ENCODE measurements at regions not wholly inside any gene's neighbourhood (a gene's known extent, or its start where the extent isn't known, plus 50 kb on each side); places are given as distances from the start of the nearest gene placed in this dataset.

DNA sequence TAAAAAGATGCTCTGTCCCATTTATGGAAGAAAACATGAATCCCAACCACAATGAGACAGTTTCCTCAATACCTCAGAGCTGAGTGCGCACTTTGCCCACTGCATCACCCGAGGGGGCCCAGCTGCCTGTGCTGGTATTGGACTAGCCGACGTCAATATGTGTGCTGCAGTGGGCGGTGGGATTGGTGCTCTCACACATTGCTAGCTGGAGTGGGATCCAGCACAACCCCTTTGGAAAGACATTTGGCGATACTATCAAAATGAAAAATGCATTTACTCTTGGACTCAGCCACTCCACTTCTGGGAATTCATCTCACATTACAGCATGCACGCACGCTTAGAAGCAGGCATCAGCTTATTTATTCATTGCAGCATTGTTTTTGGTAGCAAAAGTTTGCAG, 289.2 kb upstream of the FOXF1 start:
- Histone ChIP-seq H3K9ac (replicated peaks; ENCODE audit: extremely low read depth, insufficient read depth, low read length) (no peak overlapping the region), H3K9me3 (replicated peaks; ENCODE audit: control insufficient read depth, insufficient read depth, low read length) (no peaks in the 10 kb centered on the region), H3K4me2 (ENCODE audit: insufficient read depth, low read length) (no peak overlapping the region), H3K4me1 (ENCODE audit: control insufficient read depth, extremely low read depth, insufficient read depth, low read length) (no peaks in the 10 kb centered on the region), H3K9me1 (replicated peaks; ENCODE audit: control insufficient read depth, extremely low read depth, insufficient read depth, low read length) (no peaks in the 10 kb centered on the region), H3K27me3 (ENCODE audit: control insufficient read depth in 2 of 2, insufficient read depth in 2 of 2, low read length in 2 of 2) (peaks cover 12 to 16% of the 10 kb centered on the region in 2 experiments), H3K4me3 (replicated peaks in 1 of 3; ENCODE audit: insufficient read depth in 1 of 3, low read depth in 1 of 3, low read length in 3 of 3) (no peak overlapping the region), H2AFZ (ENCODE audit: low read depth, low read length) (no peak overlapping the region), H3K36me3 (ENCODE audit: control insufficient read depth in 2 of 2, extremely low read depth in 1 of 2, insufficient read depth in 2 of 2, low read length in 2 of 2) (no peaks in the 10 kb centered on the region), H3K27ac (ENCODE audit: insufficient read depth, low read depth, low read length) (no peak overlapping the region), H4K20me1 (replicated peaks; ENCODE audit: control insufficient read depth, extremely low read depth, insufficient read depth, low read length) (no peaks in the 10 kb centered on the region), H3K79me2 (ENCODE audit: control insufficient read depth, insufficient read depth, low read length) (no peaks in the 10 kb centered on the region)
- TF ChIP-seq JUN (IDR thresholded peaks at IDR 0.05; ENCODE audit: borderline replicate concordance, insufficient read depth, insufficient read length, low read depth) (no peak), MYC (IDR thresholded peaks at IDR 0.05; ENCODE audit: low read depth, low read length) (no peak), POLR2AphosphoS5 (IDR thresholded peaks at IDR 0.05; ENCODE audit: insufficient read depth, low read depth, low read length) (no peak), GATA2 (IDR thresholded peaks at IDR 0.05; ENCODE audit: insufficient read depth, insufficient read length, low read depth, low read length) (no peak), EZH2 (IDR thresholded peaks at IDR 0.05; ENCODE audit: borderline replicate concordance, low read depth, low read length, severe bottlenecking) (no peak), POLR2A (IDR thresholded peaks at IDR 0.05; ENCODE audit: low read depth, low read length) (no peak), FOS (IDR thresholded peaks at IDR 0.05; ENCODE audit: borderline replicate concordance, insufficient read depth, low read length) (no peak)
- TF ChIP-seq, protein P1, sequence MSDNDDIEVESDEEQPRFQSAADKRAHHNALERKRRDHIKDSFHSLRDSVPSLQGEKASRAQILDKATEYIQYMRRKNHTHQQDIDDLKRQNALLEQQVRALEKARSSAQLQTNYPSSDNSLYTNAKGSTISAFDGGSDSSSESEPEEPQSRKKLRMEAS (IDR thresholded peaks at IDR 0.05; ENCODE audit: insufficient read depth, insufficient read length) = no peak
- TF ChIP-seq, protein P2, sequence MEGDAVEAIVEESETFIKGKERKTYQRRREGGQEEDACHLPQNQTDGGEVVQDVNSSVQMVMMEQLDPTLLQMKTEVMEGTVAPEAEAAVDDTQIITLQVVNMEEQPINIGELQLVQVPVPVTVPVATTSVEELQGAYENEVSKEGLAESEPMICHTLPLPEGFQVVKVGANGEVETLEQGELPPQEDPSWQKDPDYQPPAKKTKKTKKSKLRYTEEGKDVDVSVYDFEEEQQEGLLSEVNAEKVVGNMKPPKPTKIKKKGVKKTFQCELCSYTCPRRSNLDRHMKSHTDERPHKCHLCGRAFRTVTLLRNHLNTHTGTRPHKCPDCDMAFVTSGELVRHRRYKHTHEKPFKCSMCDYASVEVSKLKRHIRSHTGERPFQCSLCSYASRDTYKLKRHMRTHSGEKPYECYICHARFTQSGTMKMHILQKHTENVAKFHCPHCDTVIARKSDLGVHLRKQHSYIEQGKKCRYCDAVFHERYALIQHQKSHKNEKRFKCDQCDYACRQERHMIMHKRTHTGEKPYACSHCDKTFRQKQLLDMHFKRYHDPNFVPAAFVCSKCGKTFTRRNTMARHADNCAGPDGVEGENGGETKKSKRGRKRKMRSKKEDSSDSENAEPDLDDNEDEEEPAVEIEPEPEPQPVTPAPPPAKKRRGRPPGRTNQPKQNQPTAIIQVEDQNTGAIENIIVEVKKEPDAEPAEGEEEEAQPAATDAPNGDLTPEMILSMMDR (IDR thresholded peaks at IDR 0.05; ENCODE audit: extremely low read depth in 1 of 2, insufficient read depth in 1 of 2, low read depth in 1 of 2, low read length in 2 of 2) = no peak
- intact Hi-C loops (cut with micrococcal nuclease) = no loop called here
- POLR2A ChIA-PET = interaction anchor here (0.6 kb wide), 1 partner anchor 131 kb away, joined by 3 read pairs; no protein-coding TSS in a partner anchor
- DNase-seq (ENCODE audit: low read depth, low spot score) (no peak), FAIRE-seq (no peak)
- CTCF ChIA-PET = no interaction called here
- no TSS peak for BruUV-seq (replicated peaks)
- dilution Hi-C loops (cut with MboI; ENCODE audit: extremely low pct_ligation_motif_present, low sequenced_read_pairs) = no loop called here

Data from endothelial cell of umbilical vein (primary cell).